ENCODE measurements at regions not wholly inside any gene's neighbourhood (a gene's known extent, or its start where the extent isn't known, plus 50 kb on each side); places are given as distances from the start of the nearest gene placed in this dataset.

DNA sequence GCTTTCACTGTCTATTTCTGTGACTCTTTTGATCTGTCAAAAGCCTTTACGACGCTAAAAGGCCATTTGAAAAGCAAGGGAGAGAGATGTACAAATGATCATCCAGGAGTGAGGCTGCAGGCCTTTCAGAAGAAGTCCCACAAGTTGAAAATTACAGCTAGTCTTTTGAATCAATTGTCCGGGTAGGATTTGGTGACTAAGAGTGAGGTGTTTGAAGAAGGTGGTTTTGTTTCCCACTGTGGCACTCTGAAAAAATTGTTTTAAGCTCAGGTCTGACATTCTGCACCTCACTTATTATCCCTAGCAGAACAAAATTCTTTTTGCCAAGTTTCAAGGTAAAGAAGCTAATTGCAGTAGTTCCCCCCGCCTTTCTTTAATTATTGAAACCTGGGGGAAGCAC lies 50.8 kb upstream of the TMEM108 start:
- TF ChIP-seq, protein P1, sequence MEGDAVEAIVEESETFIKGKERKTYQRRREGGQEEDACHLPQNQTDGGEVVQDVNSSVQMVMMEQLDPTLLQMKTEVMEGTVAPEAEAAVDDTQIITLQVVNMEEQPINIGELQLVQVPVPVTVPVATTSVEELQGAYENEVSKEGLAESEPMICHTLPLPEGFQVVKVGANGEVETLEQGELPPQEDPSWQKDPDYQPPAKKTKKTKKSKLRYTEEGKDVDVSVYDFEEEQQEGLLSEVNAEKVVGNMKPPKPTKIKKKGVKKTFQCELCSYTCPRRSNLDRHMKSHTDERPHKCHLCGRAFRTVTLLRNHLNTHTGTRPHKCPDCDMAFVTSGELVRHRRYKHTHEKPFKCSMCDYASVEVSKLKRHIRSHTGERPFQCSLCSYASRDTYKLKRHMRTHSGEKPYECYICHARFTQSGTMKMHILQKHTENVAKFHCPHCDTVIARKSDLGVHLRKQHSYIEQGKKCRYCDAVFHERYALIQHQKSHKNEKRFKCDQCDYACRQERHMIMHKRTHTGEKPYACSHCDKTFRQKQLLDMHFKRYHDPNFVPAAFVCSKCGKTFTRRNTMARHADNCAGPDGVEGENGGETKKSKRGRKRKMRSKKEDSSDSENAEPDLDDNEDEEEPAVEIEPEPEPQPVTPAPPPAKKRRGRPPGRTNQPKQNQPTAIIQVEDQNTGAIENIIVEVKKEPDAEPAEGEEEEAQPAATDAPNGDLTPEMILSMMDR (IDR thresholded peaks at IDR 0.05): no peak
- H3K4me3 ChIP-seq: no peak overlapping the region
- H3K9me3 ChIP-seq: no peaks in the 10 kb centered on the region
- intact Hi-C loops (cut with DNase I): no loop called here
- no peak overlapping the region for H3K27ac ChIP-seq
- WGBS, 2 donors: 71 to 80% methylated on average over 4 of the region's 4 CpGs
- no peak for FAIRE-seq
- no peak for DNase-seq
- H3K27me3 ChIP-seq: no peaks in the 10 kb centered on the region
- no peak for ATAC-seq
- H3K36me3 ChIP-seq: no peaks in the 10 kb centered on the region
- H3K4me1 ChIP-seq: no peaks in the 10 kb centered on the region

DNA sequence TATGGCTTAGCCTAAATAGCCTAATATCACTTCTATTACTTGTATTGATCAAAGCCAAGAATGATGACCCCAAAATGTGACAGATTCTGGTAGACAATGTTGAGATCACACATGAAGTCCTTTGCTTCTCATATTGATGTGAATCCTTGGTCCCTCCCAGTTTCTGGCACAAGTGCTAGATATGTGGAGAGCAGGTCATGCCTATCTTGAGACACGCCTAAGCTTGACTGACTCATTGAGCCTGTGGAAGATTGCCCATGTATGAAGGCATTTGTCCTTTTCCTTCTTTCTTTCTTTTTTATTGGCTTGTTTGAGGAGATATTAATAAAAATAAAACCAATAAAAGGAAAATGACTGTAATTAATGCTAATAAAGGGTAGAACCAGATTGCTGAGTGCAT lies 54.0 kb upstream of the TMEM108 start:
- intact Hi-C loops (cut with DNase I): no loop called here
- FAIRE-seq (no peak), DNase-seq (no peak), ATAC-seq (no peak)
- WGBS, 2 donors: 87 to 88% methylated on average over 1 of the region's 1 CpG
- Histone ChIP-seq H3K9me3 (no peaks in the 10 kb centered on the region), H3K27me3 (no peaks in the 10 kb centered on the region), H3K27ac (no peak overlapping the region), H3K4me3 (no peak overlapping the region), H3K4me1 (no peaks in the 10 kb centered on the region), H3K36me3 (no peaks in the 10 kb centered on the region)
- TF ChIP-seq, protein P1 (IDR thresholded peaks at IDR 0.05): no peak

DNA sequence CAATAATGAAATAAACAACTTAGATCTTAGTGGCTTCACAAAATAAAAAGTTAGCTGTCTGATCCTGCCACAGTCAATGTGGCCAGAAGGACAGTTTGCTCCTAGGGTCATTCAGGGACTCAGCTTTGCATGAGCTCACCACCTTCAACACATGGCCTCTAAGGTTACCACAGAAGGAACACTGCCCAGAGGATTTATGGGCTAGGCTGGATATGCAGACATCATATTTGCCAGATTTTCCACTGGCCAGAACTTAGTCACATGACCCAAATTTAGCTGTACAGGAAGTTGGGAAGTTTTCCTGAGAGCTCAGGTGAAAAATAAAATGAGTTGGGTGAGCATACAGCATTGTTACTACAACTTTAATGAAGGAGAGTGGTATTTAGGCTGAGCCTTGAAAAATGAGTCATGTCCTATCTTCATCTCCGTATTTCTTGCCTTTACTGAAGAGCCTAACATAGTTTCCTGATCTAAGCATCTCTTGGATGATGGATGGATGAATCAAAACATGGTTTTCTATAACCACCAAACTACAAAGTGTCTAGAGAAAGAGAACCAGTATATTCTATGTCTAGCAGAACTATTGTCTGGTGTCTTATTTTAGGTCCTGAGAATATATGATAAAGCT lies 54.9 kb upstream of the TMEM108 start:
- TF ChIP-seq, protein P1 (IDR thresholded peaks at IDR 0.05): no peak
- ATAC-seq (no peak), FAIRE-seq (no peak), DNase-seq (no peak)
- intact Hi-C loops (cut with DNase I): no loop called here
- no peaks in the 10 kb centered on the region for H3K36me3 ChIP-seq
- no peaks in the 10 kb centered on the region for H3K27me3 ChIP-seq
- 41 to 59% methylated on average over 1 of the region's 1 CpG for WGBS, 2 donors
- H3K27ac ChIP-seq: no peak overlapping the region
- H3K4me3 ChIP-seq: no peak overlapping the region
- H3K4me1 ChIP-seq: no peaks in the 10 kb centered on the region
- no peaks in the 10 kb centered on the region for H3K9me3 ChIP-seq

DNA sequence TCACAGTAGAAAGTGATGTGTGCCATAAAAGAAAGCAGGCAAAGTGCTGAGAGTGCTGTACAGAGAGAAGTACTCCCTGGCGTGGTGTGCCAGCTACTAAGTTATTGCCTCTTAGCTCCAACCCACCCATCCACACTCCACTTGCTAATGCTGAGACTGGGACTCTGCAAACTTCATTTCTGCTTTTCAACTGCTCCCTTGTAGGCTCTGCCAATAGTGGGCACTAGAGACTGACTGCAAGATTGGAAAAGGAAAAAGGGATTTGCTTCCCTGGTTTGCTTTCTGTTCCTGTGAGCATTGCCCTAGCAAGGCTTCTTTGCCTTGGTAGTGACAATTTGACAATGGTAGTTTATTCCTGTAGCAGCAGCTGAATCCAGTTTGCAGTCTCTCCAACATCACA lies 56.5 kb upstream of the TMEM108 start:
- TF ChIP-seq, protein P1 (IDR thresholded peaks at IDR 0.05): no peak
- intact Hi-C loops (cut with DNase I): no loop called here
- Histone ChIP-seq H3K4me3 (no peak overlapping the region), H3K4me1 (no peaks in the 10 kb centered on the region), H3K27me3 (no peaks in the 10 kb centered on the region), H3K9me3 (no peaks in the 10 kb centered on the region), H3K27ac (no peak overlapping the region), H3K36me3 (no peaks in the 10 kb centered on the region)
- ATAC-seq (no peak), DNase-seq (no peak), FAIRE-seq (no peak)
- WGBS, 2 donors: 51 to 72% methylated on average over 1 of the region's 1 CpG

DNA sequence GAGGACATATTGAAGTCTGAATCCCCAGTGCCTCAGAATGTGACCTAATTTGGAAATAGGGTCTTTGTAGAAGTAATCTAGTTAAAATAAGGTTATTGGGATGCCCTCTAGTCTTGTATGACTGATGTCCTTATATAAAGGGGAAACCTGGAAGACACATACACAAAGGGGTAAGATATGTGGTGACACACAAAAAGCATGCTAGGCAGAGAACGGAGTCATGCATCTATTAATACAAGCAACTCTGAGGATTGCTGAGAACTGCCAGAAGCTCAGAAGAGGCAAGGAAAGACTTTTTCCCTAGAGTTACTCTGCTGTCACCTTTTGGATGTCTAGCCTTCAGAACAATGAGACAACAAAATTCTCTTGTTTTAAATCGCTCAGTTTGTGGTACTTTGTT lies 58.1 kb upstream of the TMEM108 start:
- Histone ChIP-seq H3K9me3 (no peaks in the 10 kb centered on the region), H3K36me3 (no peaks in the 10 kb centered on the region), H3K4me1 (no peaks in the 10 kb centered on the region), H3K27ac (no peak overlapping the region), H3K4me3 (no peak overlapping the region), H3K27me3 (no peaks in the 10 kb centered on the region)
- ATAC-seq: no peak
- no peak for FAIRE-seq
- TF ChIP-seq, protein P1 (IDR thresholded peaks at IDR 0.05): no peak
- intact Hi-C loops (cut with DNase I): no loop called here
- 49 to 73% methylated on average over 2 of the region's 2 CpGs for WGBS, 2 donors
- DNase-seq: no peak

Measured in pancreas (tissue), 10 donors.